Rectal smooth muscle tissue (tissue), 1 donor: ENCODE measurements at regions not wholly inside any gene's neighbourhood (a gene's known extent, or its start where the extent isn't known, plus 50 kb on each side); places are given as distances from the start of the nearest gene placed in this dataset.

ENCODE experiments used
- H3K27ac ChIP-seq: one replicate; pipeline ENCODE4 v1.7.0; 2013; ENCODE audit warnings: low read depth, low read length, inconsistent platforms
- H3K27me3 ChIP-seq: one replicate; pipeline ENCODE4 v1.7.0; 2013; ENCODE audit warnings: low read length; ENCODE audit not compliant: control insufficient read depth, insufficient read depth
- H3K36me3 ChIP-seq: one replicate; pipeline ENCODE4 v1.7.0; 2013; ENCODE audit warnings: low read length; ENCODE audit not compliant: control insufficient read depth, insufficient read depth
- H3K4me1 ChIP-seq: one replicate; pipeline ENCODE4 v1.7.0; 2013; ENCODE audit warnings: low read length; ENCODE audit not compliant: control insufficient read depth, insufficient read depth
- H3K4me3 ChIP-seq: one replicate; pipeline ENCODE4 v1.7.0; 2013; ENCODE audit warnings: low read length
- H3K9ac ChIP-seq: one replicate; pipeline ENCODE4 v1.7.0; 2013; ENCODE audit warnings: low read length

DNA sequence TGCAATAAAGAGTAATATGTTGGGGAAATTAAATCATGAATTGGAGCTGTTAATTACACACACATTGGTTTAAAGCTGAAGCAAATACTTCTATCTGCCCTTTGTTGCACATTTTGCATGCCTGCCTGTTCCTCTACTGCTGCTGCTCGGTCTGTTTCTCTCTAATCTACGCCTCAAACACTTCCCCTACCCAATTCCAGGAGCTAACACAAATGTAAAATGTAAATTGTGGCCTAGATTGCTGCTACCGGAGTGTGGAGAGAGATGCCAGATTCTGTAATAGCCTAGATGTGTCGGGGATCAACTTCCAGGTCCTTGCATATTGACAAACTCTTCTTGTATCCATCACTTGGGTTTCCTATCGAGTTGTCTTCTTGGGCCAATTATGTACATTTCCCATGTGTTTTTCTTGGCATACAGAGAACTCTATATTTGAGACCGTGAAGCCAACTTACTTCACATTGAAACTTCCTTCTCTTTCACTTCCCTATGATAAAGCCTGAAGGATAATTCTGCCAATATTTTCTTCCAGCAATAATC lies 450.4 kb upstream of the NR2F2 start:
- H3K27ac ChIP-seq: no peak overlapping the region

GRCh38 chr15:95880630-95881029 lies 449.9 kb upstream of the NR2F2 start:
- Histone ChIP-seq H3K9ac (no peak overlapping the region), H3K4me3 (no peak overlapping the region), H3K36me3 (no peaks in the 10 kb centered on the region), H3K27ac (no peak overlapping the region), H3K4me1 (no peaks in the 10 kb centered on the region), H3K27me3 (no peaks in the 10 kb centered on the region)

More for the DNA sequence above, 450.4 kb upstream of the NR2F2 start:
- Histone ChIP-seq H3K4me3 (no peak overlapping the region), H3K36me3 (no peaks in the 10 kb centered on the region), H3K27me3 (no peaks in the 10 kb centered on the region), H3K4me1 (no peaks in the 10 kb centered on the region), H3K9ac (no peak overlapping the region)

GRCh38 chr15:95883064-95883463 lies 447.4 kb upstream of the NR2F2 start:
- Histone ChIP-seq H3K9ac (no peak overlapping the region), H3K4me3 (no peak overlapping the region), H3K4me1 (no peaks in the 10 kb centered on the region), H3K27ac (no peak overlapping the region), H3K36me3 (no peaks in the 10 kb centered on the region), H3K27me3 (no peaks in the 10 kb centered on the region)

DNA sequence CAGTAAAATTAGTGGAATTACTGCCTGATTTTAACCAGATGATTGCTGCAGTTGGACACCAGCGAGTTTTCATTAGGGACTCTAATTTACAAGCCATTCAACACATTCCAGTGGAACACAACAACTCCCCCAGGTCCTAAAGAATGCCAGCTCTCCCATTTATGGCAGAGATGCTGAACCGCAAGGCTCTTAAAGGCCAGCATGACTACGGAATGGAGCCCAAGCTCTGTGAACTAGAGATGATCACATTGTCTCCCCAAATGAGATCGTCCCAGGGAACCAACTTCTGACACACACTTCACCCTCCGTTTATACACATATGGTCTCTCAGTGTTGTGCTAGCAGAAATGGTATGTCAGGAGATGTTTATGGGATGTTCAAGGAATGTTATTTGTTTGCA lies 446.2 kb upstream of the NR2F2 start:
- Histone ChIP-seq H3K27me3 (no peaks in the 10 kb centered on the region), H3K4me3 (no peak overlapping the region), H3K4me1 (no peaks in the 10 kb centered on the region), H3K9ac (no peak overlapping the region), H3K36me3 (no peaks in the 10 kb centered on the region), H3K27ac (no peak overlapping the region)

- Histone ChIP-seq H3K27ac (no peak overlapping the region), H3K9ac (no peak overlapping the region), H3K36me3 (no peaks in the 10 kb centered on the region), H3K4me3 (no peak overlapping the region), H3K4me1 (no peaks in the 10 kb centered on the region), H3K27me3 (no peaks in the 10 kb centered on the region)
These were observed 442.7 kb upstream of the NR2F2 start for GRCh38 chr15:95887666-95888390.

DNA sequence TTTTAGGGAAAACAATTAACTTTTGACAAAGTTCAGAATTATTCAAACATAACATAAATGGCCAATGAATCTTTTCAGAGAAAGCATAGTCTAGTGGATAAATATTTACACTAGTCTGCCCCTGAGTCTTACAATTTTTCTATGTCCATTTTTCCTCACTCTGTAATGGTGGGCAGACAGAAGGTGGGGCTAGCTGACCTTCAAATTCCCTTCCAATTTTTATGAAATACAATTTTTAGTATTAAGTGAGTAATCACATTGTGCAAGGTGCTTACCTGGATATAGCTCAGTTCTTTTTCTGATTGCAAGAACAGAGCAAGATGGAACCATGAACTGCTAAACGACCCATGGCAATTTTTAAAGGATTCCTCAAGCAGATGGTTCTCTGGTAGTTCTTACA lies 441.7 kb upstream of the NR2F2 start:
- no peaks in the 10 kb centered on the region for H3K27me3 ChIP-seq
- H3K36me3 ChIP-seq: no peaks in the 10 kb centered on the region

GRCh38 chr15:95894407-95894956 lies 436.0 kb upstream of the NR2F2 start:
- Histone ChIP-seq H3K4me1 (peaks cover 2% of the 10 kb centered on the region), H3K27me3 (no peaks in the 10 kb centered on the region), H3K27ac (no peak overlapping the region), H3K36me3 (no peaks in the 10 kb centered on the region), H3K9ac (no peak overlapping the region), H3K4me3 (no peak overlapping the region)

More for the DNA sequence above, 441.7 kb upstream of the NR2F2 start:
- no peak overlapping the region for H3K27ac ChIP-seq
- H3K9ac ChIP-seq: no peak overlapping the region
- no peak overlapping the region for H3K4me3 ChIP-seq
- H3K4me1 ChIP-seq: no peaks in the 10 kb centered on the region

DNA sequence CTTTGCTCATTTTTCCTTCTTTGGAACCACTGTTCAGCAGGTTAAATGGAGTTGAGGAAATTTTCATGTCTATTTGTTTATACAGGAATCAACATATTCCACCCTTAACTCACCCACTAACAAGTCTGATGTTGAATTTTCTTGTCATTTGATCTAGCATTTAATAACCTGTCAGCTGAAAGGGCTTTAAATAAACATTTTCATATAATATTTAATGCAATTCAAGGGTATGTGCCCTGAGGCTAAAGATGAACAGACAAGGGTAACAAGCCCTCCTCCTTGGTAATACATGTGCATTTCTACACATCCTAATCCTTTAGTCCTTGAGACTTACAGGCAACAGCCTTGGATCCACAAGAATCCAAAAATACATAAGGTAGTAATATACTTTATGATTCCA lies 435.0 kb upstream of the NR2F2 start:
- Histone ChIP-seq H3K4me1 (peaks cover 2% of the 10 kb centered on the region), H3K27ac (no peak overlapping the region), H3K4me3 (no peak overlapping the region), H3K36me3 (no peaks in the 10 kb centered on the region), H3K27me3 (no peaks in the 10 kb centered on the region), H3K9ac (no peak overlapping the region)

DNA sequence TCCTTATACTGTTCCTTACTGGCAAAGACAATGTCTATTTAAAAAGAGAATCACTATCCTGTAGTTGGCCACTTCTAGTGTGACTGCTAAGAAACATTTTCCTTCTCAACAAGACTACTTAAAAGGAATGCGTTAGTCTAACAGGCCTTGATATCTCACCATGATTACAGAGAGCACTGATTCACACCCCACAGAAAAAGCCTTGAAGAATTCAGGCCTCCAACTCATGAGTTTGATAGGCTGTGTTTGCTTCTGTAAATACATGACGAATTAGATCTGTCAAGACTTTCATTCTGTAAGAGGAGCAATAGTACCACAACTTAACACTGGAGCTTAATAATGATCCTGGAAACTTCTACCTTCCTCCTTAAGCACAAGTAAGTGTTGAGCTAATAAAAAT lies 432.8 kb upstream of the NR2F2 start:
- Histone ChIP-seq H3K9ac (no peak overlapping the region), H3K4me3 (no peak overlapping the region), H3K27ac (no peak overlapping the region)

DNA sequence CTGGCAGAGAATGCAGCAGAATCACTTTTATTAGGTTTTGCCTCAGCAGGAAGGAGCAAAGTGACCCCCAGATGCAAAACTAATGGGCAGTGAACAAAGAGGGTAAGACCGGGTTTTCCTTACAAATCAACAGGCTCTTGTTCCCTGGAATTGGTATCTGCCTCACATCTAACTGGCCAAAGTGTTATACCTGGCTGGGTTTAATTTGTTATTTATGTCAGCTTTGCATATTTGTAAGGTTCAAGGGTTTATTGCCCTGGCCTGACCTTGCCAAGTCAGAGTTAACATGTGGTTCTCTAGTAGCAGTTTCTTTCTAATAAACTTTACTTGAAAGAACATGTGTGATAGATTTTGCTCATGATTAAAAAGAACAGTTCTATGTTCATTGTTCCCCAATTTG lies 431.7 kb upstream of the NR2F2 start:
- H3K9ac ChIP-seq: no peak overlapping the region
- no peaks in the 10 kb centered on the region for H3K36me3 ChIP-seq
- H3K27me3 ChIP-seq: no peaks in the 10 kb centered on the region
- H3K27ac ChIP-seq: no peak overlapping the region
- H3K4me1 ChIP-seq: peaks cover 2% of the 10 kb centered on the region
- H3K4me3 ChIP-seq: no peak overlapping the region

More for the DNA sequence above, 432.8 kb upstream of the NR2F2 start:
- Histone ChIP-seq H3K36me3 (no peaks in the 10 kb centered on the region), H3K27me3 (no peaks in the 10 kb centered on the region), H3K4me1 (peaks cover 2% of the 10 kb centered on the region)

DNA sequence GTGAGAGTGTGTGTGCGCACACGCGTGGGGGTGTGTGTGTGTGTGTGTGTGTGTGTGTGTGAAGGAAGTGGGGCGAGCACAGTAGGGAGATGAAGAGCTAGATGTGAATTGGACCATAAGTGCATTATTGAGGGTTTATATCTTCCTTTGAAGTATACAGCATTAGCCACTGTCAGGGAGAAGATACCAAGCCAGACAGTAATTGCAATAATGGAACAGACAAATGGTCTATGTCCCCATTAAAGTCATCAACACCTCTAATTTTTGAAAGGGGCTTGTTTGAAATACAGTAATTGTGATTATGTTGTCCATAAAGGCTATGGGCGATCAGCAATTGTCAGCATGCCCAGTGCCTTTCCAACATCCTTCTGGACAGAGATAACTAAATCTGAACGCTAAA lies 429.2 kb upstream of the NR2F2 start:
- H3K4me3 ChIP-seq: no peak overlapping the region
- no peaks in the 10 kb centered on the region for H3K36me3 ChIP-seq
- no peak overlapping the region for H3K9ac ChIP-seq
- no peak overlapping the region for H3K27ac ChIP-seq
- H3K4me1 ChIP-seq: no peaks in the 10 kb centered on the region
- no peaks in the 10 kb centered on the region for H3K27me3 ChIP-seq

DNA sequence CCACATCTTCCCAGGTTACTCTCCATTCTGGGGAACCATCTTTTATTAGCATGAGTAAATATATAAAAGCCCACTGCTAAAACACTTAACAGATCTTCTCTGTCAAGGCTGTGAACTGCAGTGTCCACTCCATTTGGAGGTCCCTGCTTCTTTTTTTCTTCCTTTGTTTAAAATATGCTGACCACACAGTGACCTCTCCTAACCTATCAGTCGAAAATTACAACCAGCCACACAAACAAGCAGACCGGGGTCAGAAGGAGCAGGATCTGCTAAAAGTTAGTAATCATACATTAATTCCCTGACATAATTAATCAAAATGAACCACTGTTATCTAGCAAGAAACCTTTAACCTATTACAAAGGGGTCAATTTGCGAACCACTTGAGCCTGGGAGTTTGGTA lies 427.9 kb upstream of the NR2F2 start:
- Histone ChIP-seq H3K27me3 (no peaks in the 10 kb centered on the region), H3K9ac (no peak overlapping the region), H3K4me3 (no peak overlapping the region), H3K27ac (no peak overlapping the region), H3K4me1 (no peaks in the 10 kb centered on the region), H3K36me3 (no peaks in the 10 kb centered on the region)

DNA sequence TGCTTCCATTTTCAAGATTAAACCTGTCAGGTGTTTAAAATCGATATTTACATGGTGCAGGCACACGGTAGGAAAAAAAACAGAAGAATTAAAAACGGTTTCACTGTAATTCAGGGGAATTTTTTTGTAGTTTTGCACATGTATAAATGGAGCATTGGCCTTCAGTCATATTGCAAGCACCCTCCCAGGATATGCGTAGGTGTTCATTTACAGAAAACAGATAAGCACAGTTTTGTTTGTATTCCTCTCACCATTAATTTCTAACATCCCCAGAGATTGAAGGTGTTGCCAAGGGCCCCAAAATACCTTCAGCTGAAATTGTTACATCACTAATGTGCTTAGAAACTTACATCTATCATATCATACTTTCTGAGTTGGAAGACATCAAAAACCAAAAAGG lies 427.1 kb upstream of the NR2F2 start:
- Histone ChIP-seq H3K4me1 (no peaks in the 10 kb centered on the region), H3K4me3 (no peak overlapping the region), H3K27me3 (no peaks in the 10 kb centered on the region), H3K36me3 (no peaks in the 10 kb centered on the region), H3K9ac (no peak overlapping the region), H3K27ac (no peak overlapping the region)
